Inflammatory macrophage treated with lipopolysaccharide for 4 hours (primary cell): ENCODE measurements at regions not wholly inside any gene's neighbourhood (a gene's known extent, or its start where the extent isn't known, plus 50 kb on each side); places are given as distances from the start of the nearest gene placed in this dataset.

Experiments
- DNase-seq: peaks from one replicate; pipeline ENCODE4 v3.0.0-alpha.2; 2020

DNA sequence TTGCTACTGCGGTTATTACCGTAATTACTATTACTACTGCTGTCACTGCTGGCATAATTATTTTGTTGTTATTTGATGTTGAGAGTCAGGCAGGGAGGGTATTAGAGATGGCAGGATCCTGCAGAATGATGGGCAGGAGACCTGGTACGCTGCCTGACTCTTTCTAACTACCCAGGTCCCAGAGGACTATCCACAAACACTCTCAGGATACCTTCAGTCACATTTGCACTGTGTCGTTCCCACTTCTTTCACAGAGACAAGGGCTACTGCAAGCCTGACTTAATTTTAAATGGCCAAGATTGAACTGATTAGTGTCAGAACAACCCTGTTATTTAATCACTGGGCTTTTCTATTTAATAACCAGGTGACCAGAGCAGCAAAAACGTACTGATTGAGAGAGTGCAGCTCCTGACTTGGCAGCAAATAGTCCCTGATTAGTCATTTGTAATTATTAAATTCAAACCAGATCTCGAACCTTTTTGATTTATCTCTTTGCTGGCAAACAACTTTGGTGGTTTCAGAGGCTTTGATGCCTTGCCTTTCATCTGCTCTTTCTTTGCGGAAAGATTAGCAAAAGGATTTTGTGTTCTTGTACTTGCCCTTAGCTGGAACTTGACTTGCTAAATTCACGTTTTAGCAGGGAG is 88.8 kb upstream of the ARHGEF3 start:
- no peak for DNase-seq

DNA sequence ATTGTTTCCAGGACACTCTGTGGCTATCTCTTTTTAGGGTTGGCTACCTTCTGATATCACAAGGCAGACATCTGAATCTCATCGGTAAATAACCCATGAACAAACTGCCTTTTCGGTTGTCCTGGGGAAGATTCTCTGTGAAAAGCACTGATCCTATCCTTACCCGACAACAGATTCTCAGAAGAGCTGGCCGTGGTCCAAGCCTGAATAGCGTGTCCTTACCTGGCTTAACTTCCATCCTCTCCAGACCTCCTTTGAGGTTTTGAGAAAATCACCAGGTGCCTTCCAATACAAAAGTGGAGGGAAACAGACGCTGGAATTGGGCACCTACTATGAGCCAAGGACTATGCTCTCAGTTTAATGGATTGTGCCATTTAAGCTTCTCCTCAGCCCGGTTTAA is 87.4 kb upstream of the ARHGEF3 start:
- no peak for DNase-seq

- no peak for DNase-seq
Observed at GRCh38 chr3:56887402-56888025, 85.8 kb upstream of the ARHGEF3 start.

- DNase-seq = no peak
Observed at GRCh38 chr3:56886314-56886713, 84.6 kb upstream of the ARHGEF3 start.

DNA sequence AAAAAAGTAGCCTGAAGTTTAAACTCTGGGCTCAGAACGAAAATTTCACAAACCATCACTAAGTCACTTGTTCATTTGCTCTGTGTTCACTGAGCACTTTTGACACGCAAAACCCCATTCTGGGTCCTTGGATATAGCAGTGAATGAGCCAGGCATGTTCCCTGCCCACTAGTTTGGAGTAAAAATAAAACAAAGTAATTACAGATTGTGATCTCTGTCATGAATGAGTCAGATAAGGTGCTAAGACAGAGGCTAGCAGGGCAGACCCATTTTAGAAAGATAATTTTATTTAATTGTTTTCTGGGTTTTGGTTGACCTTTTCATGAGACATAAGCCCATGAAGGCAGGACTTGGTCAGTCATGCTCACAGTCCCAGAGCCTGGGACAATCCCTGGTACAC is 84.1 kb upstream of the ARHGEF3 start:
- no peak for DNase-seq

DNA sequence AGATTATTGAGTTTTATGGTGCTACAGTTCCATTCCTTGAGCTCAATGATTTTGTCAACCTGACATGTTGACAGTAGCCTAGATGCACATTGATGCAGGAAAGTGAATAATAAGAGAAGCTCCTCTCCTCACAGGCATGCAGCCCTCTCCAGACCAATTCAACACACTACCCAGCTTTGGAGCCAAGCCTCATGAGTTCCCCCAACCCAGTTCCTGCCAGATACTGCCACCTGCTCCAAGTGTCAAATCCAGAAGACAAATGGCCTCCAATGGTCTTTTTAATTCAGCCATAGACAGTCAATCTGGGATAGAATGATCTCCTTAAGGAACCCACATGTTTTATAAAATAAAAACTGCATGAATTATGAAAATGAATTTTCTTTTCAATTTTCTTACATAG is 83.7 kb upstream of the ARHGEF3 start:
- DNase-seq = no peak

DNA sequence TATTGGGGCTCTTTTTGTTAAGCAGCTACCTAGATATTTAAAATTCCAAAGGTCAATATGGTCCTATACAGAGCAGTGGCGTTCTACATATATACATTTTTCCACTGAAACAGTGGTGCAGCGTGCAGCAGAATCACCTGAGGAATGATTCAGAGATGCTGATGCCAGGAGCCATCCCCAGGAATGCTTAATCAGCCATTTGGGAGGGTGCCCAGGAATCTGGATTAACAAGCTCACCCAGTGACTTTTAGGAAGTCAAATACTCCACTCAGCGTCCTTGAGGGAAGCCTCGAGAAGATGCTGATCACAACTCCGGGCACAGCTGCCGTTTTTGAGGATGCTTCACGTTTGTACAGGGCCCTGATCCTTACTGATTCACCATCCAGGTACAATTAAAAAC is 82.6 kb upstream of the ARHGEF3 start:
- DNase-seq = no peak

- DNase-seq = no peak
Observed at GRCh38 chr3:56883828-56884227, 82.1 kb upstream of the ARHGEF3 start.

GRCh38 chr3:56882896-56883295 is 81.1 kb upstream of the ARHGEF3 start:
- no peak for DNase-seq

DNA sequence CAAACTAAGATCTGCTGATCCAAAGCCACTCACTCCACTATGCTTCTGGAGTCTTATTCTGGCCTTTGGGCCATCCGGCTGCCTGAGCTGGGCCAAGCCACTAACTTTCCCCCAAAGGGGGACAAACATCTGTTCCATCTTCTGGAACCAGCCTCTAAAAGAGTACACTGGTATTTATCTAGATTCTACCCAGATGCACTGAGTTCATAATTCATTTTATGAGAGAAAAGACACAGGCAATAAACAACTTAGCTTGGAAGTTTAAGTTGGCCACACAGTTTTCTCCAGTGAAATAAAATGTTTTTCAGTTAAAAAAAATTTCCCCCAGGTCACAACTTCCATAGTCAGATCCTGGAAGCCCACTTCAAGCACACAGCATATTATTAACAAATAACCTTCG is 80.1 kb upstream of the ARHGEF3 start:
- DNase-seq = no peak

GRCh38 chr3:56880720-56881575 is 79.2 kb upstream of the ARHGEF3 start:
- DNase-seq = no peak

DNA sequence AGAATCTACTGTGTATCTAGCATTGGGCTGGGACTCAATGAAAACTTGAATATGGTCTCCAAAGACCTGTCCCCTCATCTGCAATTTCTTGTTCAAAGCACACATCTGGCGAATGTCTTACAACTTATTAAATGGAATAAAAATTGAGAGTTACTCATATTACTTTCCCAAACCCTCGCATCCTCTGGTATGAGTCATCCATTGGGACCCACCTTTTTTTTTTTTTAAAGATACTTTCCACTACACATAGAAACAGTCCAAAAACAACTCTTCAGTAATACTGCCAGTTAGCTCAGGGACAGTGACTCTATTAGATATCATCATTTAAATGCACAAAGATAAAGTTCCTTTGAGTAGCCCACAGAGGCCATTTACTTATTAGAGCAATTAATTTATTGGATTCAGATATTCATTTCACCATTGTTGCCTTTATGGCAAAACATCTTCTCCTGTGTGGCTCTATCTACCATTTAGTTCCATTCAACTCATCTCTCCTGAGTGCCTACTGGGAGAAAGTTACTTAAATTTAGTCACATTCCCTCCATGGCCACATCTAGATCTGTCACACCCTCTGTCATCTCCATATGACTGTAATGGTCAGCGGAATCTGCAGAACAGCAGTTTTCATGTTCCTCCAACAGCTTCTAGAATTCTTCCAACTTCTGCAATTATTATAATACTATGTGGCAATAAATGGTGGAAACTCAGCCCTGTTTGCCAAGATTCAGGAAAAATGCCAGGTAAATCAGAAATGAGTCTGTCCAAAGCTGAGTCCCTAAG is 77.9 kb upstream of the ARHGEF3 start:
- DNase-seq = peak; percentile 85

DNA sequence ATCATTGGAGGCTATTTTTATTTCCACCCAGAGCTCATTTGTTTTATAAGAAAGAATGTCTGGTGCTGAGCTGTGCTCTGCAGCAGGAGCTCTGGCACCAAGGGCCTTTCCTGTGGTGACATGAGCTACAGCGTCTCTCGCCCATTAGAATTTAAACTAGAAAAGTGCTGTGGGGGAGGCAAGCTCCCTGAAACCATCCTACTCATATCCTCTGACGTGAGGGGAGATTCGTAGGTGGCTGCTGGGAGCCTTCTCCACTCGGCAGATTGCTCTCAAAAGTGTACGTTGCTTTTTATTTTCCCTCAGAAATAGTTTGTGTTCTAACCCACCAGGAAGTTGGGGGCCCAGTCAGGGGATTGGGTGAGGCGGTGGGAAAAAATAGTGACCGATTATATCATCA is 76.3 kb upstream of the ARHGEF3 start:
- peak; percentile 67 for DNase-seq

DNA sequence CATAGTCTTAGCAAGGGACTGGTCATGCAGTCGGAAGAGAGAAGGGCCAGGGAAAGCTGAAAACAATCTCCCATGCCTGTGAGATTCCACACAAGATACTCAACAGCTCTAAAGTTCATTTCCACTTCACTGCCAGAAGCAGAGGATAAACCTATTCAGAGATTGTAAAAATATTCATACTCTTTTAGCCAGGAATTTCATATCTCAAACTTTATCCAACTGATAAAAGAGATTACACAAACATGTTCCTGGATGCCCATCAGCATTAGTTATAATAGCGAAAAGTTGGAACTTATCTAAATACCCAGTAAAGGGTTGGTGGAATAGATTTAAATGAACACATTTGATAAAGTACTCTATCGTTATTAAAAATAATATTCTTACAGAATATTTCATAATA is 75.2 kb upstream of the ARHGEF3 start:
- no peak for DNase-seq

DNA sequence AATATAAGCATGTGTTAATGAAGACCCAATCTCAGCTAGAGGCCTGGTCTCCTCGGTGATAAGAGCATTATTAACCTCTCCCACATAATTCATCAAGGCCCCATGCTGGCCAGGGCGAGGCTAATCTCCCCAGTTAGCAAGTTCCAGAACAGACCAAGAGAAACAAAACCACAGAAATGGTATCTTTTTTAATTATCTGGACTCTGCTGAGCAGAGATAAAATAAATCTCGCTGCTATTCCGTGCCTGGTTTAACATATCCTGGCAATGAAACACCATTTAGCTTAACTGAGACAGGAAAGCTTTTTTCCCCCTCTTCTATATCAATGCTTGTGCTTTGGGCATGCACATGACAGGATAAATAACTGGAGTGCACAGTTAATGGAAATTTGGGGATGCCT is 72.5 kb upstream of the ARHGEF3 start:
- no peak for DNase-seq

- DNase-seq = no peak
Observed at GRCh38 chr3:56870436-56870835, 68.7 kb upstream of the ARHGEF3 start.

GRCh38 chr3:56869157-56869889 is 67.6 kb upstream of the ARHGEF3 start:
- DNase-seq = no peak

- DNase-seq = no peak
Observed at GRCh38 chr3:56868706-56869105, 67.0 kb upstream of the ARHGEF3 start.

GRCh38 chr3:56867671-56868070 is 65.9 kb upstream of the ARHGEF3 start:
- peak; percentile 16 for DNase-seq

DNA sequence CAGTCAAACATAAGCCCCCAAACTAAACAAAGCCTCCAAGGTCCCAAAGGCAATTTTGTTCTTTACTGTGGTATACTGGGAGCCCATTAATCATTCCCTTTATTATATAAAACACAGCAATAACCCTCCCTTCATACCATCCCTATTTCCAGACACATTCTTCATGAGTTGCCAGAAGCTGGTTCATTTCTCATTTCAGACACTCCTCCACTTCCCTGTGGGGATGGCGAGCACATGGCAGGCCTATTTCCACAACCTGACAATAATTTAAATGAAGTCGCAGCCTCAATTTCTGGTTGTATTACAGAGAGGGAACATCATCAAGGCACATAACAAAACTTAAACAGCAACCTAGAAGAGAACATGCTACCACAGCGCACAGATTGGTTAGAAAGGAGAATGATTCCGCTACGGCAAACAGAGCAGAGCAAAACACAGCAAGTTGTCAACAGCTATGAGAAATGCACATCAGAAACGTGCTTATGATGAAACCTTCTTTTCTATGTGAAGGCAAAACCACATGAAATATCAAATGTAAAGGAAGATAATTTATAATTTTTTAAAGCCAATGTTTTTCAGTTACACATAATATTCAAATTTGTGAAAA is 63.3 kb upstream of the ARHGEF3 start:
- no peak for DNase-seq

GRCh38 chr3:56864090-56864489 is 62.3 kb upstream of the ARHGEF3 start:
- DNase-seq = no peak
